Central memory CD8-positive, alpha-beta T cell (primary cell): ENCODE measurements at regions not wholly inside any gene's neighbourhood (a gene's known extent, or its start where the extent isn't known, plus 50 kb on each side); places are given as distances from the start of the nearest gene placed in this dataset.

ENCODE experiments used
- ATAC-seq: fragments of 150-1000 bp; cut with Tn5 transposase; replicated peaks from 2 replicates; pipeline ENCODE4 v1.10.0; 2022; ENCODE audit warnings: mild to moderate bottlenecking, moderate FRiP score, moderate number of reproducible peaks; ENCODE audit not compliant: poor library complexity, severe bottlenecking; ENCODE audit errors: extremely low read depth
- DNase-seq, 2 donors: peaks; one replicate each; pipeline ENCODE4 v3.0.0; 2021; ENCODE audit warnings: low spot score in 2 of 2
- H3K27ac Mint-ChIP-seq: one replicate; pipeline ENCODE4 v1.8.0; 2022; ENCODE audit warnings: low read depth, mild to moderate bottlenecking, moderate library complexity, mixed read lengths
- H3K27me3 Mint-ChIP-seq: one replicate; pipeline ENCODE4 v1.8.0; 2022; ENCODE audit warnings: mixed read lengths
- H3K36me3 Mint-ChIP-seq: one replicate; pipeline ENCODE4 v1.8.0; 2022; ENCODE audit warnings: mild to moderate bottlenecking, moderate library complexity, mixed read lengths; ENCODE audit not compliant: insufficient read depth
- H3K4me1 Mint-ChIP-seq: one replicate; pipeline ENCODE4 v1.8.0; 2022; ENCODE audit warnings: mixed read lengths
- H3K4me3 Mint-ChIP-seq: one replicate; pipeline ENCODE4 v1.8.0; 2022; ENCODE audit warnings: mild to moderate bottlenecking, moderate library complexity, mixed read lengths
- H3K9me3 Mint-ChIP-seq: one replicate; pipeline ENCODE4 v1.8.0; 2022; ENCODE audit warnings: mixed read lengths

DNA sequence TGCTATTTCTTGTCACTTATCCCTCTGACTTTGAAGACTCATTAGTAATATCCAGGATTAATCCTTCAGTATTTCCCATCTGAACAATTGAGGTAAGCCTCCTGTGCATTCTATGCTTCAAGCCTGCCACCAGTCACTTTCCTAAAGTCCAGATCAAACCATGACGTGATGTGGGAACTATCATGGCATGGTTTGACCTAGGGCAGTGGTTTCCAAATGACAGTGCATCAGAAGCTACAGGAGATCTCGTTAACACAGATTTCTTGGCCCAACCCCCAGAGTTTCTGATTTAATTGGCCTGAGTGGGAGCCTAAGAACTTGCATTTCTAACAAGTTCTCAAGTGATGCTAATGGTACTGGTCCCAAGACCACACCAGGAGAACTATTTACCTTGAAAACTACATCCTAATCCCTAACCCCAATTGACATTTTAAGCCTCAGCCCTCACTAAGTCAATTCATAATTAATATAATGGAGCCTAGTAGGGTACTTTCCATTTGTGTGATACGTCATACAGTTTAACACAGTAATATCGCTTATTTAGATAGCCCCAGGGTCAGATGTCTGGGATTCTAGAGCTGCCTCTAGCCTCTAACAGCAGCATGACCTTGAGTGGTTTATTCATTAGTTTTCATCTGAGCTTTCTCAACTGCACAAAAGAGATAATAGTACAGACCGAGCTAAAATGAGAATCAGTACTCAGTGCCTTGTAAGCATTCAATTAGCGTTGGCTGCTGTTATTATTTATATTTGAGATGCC, 907.6 kb downstream of the TFAP2A start:
- Mint-ChIP-seq H3K36me3 (no peaks in the 10 kb centered on the region), H3K4me3 (no peak overlapping the region), H3K27ac (no peak overlapping the region), H3K4me1 (no peaks in the 10 kb centered on the region), H3K9me3 (peaks cover 6% of the 10 kb centered on the region), H3K27me3 (no peaks in the 10 kb centered on the region)
- no peak for ATAC-seq
- DNase-seq, result no peak

DNA sequence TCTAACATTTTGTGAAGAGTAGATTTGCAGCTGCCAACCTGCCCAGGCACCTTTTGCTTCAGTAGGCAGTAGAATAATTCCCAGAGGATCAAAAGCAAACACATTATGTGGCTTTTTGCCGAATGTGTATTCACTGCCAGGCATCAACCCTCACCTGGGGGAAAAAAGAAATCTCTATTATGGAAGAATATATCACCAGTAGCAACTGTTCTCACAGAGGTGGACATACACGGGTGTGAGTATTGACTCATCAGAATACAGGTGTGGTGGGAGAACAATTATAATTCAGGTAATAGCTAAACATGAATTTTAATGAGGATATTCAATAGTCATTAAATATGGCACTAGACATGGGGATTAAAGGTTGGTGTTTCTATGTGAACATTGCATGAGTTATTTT, 910.7 kb downstream of the TFAP2A start:
- H3K27me3 Mint-ChIP-seq, result no peaks in the 10 kb centered on the region
- no peak overlapping the region for H3K4me3 Mint-ChIP-seq
- H3K9me3 Mint-ChIP-seq, result peaks cover 6% of the 10 kb centered on the region
- no peak for DNase-seq
- ATAC-seq, result no peak
- H3K4me1 Mint-ChIP-seq, result no peaks in the 10 kb centered on the region
- H3K27ac Mint-ChIP-seq, result no peak overlapping the region
- no peaks in the 10 kb centered on the region for H3K36me3 Mint-ChIP-seq

DNA sequence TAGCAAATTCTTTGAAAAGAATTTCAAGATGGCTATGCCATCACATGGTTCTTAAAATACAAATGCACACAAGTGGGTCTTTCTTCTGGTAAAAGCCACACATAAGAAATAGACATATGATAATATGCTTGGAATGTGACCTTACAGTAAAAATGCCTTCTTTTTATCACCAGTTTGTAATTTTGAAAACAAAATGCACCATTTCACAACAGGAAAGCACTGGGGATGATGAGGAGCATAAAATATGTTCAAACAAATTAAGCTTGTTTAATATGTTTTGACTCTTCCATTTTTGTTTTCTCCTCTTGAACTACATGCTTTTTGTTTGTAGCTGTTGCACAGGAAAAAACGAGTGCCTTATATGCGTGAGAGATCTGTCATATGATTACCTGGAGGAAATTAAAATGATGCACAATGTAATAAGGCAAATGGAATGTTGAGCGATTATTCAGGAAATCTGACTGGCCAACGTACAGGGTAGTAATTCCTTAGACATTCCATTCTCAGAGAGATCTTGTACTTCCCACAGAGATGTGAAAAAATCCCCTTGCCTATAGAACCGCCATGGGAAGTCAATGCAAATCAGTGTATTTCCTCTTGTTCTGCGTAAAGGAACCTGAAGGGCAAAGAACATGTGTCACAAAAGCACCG, 911.6 kb downstream of the TFAP2A start:
- Mint-ChIP-seq H3K4me1 (no peaks in the 10 kb centered on the region), H3K4me3 (no peak overlapping the region), H3K36me3 (no peaks in the 10 kb centered on the region), H3K9me3 (peaks cover 6% of the 10 kb centered on the region), H3K27ac (no peak overlapping the region), H3K27me3 (no peaks in the 10 kb centered on the region)
- no peak for DNase-seq
- ATAC-seq, result no peak

DNA sequence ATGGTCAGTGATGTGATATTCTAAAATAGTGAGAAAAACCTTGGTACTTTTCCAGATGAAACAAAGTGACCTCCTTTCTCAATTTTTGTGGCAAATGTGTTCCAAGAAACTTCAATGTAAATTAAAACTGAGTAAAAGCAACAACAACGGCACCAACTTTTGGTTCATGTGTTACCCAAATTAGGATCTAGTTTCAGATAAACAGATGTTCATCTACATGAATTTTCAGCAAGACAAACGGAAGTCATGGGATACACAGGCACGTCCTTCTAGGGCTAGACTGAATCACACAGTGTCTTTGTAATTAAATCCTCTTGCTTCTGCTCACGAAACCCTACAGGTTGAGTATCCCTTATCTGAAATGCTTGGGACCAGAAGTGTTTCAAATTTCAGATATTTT, 915.2 kb downstream of the TFAP2A start:
- H3K27ac Mint-ChIP-seq, result no peak overlapping the region
- no peaks in the 10 kb centered on the region for H3K36me3 Mint-ChIP-seq
- no peak overlapping the region for H3K4me3 Mint-ChIP-seq
- H3K9me3 Mint-ChIP-seq, result peaks cover 10% of the 10 kb centered on the region
- ATAC-seq, result no peak
- no peaks in the 10 kb centered on the region for H3K4me1 Mint-ChIP-seq
- no peak for DNase-seq
- no peaks in the 10 kb centered on the region for H3K27me3 Mint-ChIP-seq

DNA sequence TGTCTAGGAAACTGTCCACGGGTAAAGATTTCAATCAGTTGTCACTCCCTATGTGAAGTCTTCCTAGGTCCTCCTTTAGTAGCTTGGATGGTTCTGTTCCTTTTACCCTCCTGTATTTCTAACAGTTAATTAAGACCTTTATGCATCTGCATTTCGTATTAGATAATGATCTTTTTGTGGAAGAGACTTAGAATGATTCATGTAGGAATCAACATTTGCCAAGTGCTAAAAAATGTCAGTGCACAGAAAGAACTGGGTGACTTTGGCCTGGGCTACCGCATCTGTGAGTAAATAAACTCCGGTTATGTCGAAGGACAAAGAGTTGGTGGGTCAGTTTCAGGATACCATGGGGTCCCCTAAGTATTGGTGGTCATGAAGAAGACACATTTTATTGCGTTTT, 918.0 kb downstream of the TFAP2A start:
- no peaks in the 10 kb centered on the region for H3K36me3 Mint-ChIP-seq
- H3K4me1 Mint-ChIP-seq, result no peaks in the 10 kb centered on the region
- H3K27ac Mint-ChIP-seq, result no peak overlapping the region
- ATAC-seq (no peak), DNase-seq (no peak)
- H3K4me3 Mint-ChIP-seq, result no peak overlapping the region
- H3K9me3 Mint-ChIP-seq, result peaks cover 7% of the 10 kb centered on the region
- H3K27me3 Mint-ChIP-seq, result no peaks in the 10 kb centered on the region

DNA sequence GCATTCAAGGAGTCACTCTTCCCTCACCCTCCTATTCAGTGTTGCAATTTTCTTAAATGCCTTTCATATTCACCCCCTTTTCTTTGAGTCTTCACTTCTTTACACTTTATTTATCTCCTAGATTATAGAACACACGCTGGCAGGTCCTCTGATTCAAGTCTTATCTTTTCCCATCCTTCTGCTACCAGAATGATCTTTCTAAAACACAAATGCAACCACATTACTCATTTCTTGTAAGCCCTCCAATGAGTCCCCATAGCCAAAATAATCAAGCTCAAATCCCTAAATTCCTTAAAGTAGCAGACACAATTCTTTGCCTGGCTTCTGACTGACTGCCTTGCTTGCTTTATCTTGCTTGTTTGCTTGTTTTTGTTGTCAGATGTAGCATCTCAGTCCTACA, 920.0 kb downstream of the TFAP2A start:
- peaks cover 10% of the 10 kb centered on the region for H3K9me3 Mint-ChIP-seq
- ATAC-seq (no peak), DNase-seq (no peak)
- no peak overlapping the region for H3K27ac Mint-ChIP-seq
- no peaks in the 10 kb centered on the region for H3K27me3 Mint-ChIP-seq
- H3K4me3 Mint-ChIP-seq, result no peak overlapping the region
- H3K36me3 Mint-ChIP-seq, result no peaks in the 10 kb centered on the region
- H3K4me1 Mint-ChIP-seq, result no peaks in the 10 kb centered on the region

DNA sequence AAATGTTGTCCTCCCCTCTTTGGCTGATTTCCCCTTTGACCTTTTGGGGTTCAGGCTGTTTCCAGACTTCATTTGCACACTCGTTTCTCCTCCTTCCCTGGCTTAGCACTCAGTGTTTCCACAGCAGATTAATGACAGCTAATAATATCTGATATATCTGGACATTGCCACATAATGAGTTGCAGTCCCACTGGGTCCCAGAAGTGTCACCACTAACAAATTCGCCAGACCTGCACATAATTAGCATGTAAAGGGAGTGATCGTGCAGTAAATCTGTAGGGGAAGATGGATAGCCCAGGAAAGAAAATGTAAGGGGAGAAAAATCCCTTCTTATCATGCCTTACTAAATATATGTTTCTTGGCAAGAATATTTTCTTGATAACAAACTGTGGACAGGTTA, 922.1 kb downstream of the TFAP2A start:
- no peaks in the 10 kb centered on the region for H3K27me3 Mint-ChIP-seq
- H3K9me3 Mint-ChIP-seq, result peaks cover 16% of the 10 kb centered on the region
- ATAC-seq (no peak), DNase-seq (no peak)
- H3K36me3 Mint-ChIP-seq, result no peaks in the 10 kb centered on the region
- H3K4me1 Mint-ChIP-seq, result no peaks in the 10 kb centered on the region
- no peak overlapping the region for H3K27ac Mint-ChIP-seq
- no peak overlapping the region for H3K4me3 Mint-ChIP-seq

DNA sequence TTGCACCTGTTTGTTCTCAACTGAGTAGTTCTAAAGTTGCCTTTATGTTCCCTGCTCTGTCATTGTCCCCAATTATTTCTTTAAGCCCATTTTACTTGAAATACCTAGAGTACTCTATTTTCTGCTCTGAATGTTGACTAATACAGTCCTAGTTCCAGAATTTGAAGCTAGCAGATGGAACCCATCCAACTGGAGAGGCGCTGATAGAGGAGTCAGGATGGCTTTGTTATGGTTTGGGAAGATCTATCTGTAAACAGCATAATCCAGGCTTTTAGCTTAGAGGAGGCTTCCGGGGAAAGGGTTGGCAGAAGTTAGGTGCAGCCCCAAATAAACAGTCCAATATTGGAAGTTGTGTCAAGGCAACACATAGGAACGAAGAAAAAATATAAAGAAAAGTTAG, 927.7 kb downstream of the TFAP2A start:
- no peak for DNase-seq

DNA sequence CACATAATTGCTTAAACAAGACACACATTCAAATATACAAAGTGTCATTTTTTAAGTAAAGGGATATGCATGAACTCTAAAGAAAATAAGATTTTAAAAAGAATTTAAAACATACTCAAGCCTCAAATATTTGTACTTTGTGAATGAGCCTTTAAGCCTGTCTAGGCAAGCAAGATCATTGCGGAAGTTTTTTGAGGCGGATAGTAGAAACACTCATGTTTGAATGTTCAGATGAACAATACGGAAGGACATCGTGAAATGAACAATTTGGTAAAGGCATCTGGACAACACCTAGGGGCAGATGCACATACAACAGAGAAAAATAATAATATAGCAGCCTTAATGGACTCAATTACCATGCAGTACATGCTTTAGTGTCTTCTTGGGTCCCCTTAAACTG, 928.9 kb downstream of the TFAP2A start:
- peaks cover 33% of the 10 kb centered on the region for H3K9me3 Mint-ChIP-seq
- ATAC-seq, result no peak
- H3K4me1 Mint-ChIP-seq, result no peaks in the 10 kb centered on the region
- no peak for DNase-seq
- no peak overlapping the region for H3K27ac Mint-ChIP-seq
- H3K27me3 Mint-ChIP-seq, result no peaks in the 10 kb centered on the region
- H3K36me3 Mint-ChIP-seq, result no peaks in the 10 kb centered on the region
- no peak overlapping the region for H3K4me3 Mint-ChIP-seq

More for the DNA sequence above, 927.7 kb downstream of the TFAP2A start:
- H3K27ac Mint-ChIP-seq, result no peak overlapping the region
- no peaks in the 10 kb centered on the region for H3K36me3 Mint-ChIP-seq
- H3K9me3 Mint-ChIP-seq, result peaks cover 26% of the 10 kb centered on the region
- H3K27me3 Mint-ChIP-seq, result no peaks in the 10 kb centered on the region
- H3K4me1 Mint-ChIP-seq, result no peaks in the 10 kb centered on the region
- no peak overlapping the region for H3K4me3 Mint-ChIP-seq
- ATAC-seq, result no peak

DNA sequence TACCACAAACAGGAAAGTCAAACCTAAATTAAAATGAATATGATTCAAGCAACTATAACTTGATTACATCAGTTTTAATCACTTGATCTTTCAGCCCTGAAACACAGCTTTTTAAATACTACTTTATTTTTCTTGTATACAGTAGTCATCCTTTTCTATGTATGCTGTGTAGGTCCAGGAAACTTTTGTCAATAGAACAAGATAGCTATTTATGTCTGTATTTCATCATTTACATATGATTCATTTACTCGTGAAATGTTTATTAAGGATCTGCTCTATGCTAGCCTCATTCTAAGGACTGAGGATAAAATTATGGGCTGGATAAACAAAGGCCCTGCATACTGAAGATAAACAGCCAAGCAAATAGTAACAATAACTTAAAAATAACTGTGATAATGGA, 930.2 kb downstream of the TFAP2A start:
- no peak for DNase-seq
- no peak overlapping the region for H3K4me3 Mint-ChIP-seq
- H3K4me1 Mint-ChIP-seq, result no peaks in the 10 kb centered on the region
- no peak for ATAC-seq
- no peaks in the 10 kb centered on the region for H3K27me3 Mint-ChIP-seq
- no peak overlapping the region for H3K27ac Mint-ChIP-seq
- peaks cover 28% of the 10 kb centered on the region for H3K9me3 Mint-ChIP-seq
- no peaks in the 10 kb centered on the region for H3K36me3 Mint-ChIP-seq

DNA sequence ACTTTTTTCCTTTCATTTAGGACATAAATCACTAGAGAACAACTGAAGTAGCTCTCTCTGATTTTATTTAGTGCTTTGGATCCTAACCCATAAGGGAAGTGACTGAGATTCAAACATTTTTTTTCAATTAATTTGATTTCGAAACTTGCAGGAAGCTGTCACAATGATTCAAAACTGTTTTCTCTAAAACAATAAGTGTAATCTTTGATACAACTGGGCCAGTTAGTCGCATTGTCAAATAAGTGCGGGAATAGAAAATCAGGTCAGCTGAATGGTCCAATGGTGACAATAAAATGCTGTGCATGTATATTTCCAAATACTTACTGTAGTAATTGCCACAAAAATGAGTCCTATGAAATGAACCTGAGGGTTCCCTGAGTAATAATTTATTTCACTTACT, 930.8 kb downstream of the TFAP2A start:
- H3K27ac Mint-ChIP-seq, result no peak overlapping the region
- ATAC-seq (no peak), DNase-seq (no peak)
- H3K4me1 Mint-ChIP-seq, result no peaks in the 10 kb centered on the region
- no peaks in the 10 kb centered on the region for H3K27me3 Mint-ChIP-seq
- no peaks in the 10 kb centered on the region for H3K36me3 Mint-ChIP-seq
- no peak overlapping the region for H3K4me3 Mint-ChIP-seq
- peaks cover 29% of the 10 kb centered on the region for H3K9me3 Mint-ChIP-seq

DNA sequence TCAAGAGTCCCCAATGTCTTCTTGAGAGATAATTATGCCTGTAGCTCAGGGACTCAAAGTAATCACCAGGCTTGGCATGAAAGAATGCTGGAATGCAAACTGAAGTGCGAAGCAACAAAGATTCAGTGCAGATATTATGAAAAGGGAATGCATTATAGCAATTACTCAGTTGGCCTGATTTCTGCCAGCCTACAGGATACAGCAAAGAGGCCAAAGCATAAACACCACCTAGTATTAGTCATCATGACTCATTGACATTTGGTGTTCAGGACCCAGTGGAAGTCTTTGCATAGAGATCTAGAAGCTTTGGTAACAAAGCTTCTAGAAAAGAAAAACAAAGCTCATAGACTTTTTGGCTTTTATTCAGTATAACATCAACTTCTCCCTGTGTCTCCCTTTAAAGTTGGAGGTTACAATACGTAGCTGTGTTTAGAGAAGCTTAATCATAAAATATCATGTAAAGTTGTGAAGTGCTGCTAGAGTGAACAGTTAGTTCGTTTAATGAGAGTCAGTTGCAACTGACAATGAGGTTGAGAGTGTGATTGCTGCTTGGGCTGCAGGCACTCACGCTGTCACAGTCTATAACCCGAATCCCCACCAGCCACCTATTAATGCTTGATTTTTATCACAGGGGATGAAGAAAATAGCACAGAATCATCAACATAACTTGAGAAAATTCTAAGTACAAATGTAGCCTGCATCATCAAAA, 932.7 kb downstream of the TFAP2A start:
- Mint-ChIP-seq H3K27ac (no peak overlapping the region), H3K9me3 (peaks cover 22% of the 10 kb centered on the region), H3K4me3 (no peak overlapping the region), H3K4me1 (no peaks in the 10 kb centered on the region), H3K36me3 (no peaks in the 10 kb centered on the region), H3K27me3 (no peaks in the 10 kb centered on the region)
- ATAC-seq (no peak), DNase-seq (no peak)
